DND-41 (cell line): ENCODE measurements at regions not wholly inside any gene's neighbourhood (a gene's known extent, or its start where the extent isn't known, plus 50 kb on each side); places are given as distances from the start of the nearest gene placed in this dataset.

Experiments used
- EZH2 ChIP-seq: IDR thresholded peaks from 3 replicates; pipeline ENCODE4 v1.6.1; 2012; ENCODE audit warnings: borderline replicate concordance, low read depth, mild to moderate bottlenecking, moderate library complexity, low read length, inconsistent platforms; ENCODE audit not compliant: severe bottlenecking
- TF ChIP-seq, protein P1 (sequence below): IDR thresholded peaks from 2 replicates; pipeline ENCODE4 v1.5.1; 2012; ENCODE audit warnings: borderline replicate concordance, low read length, moderate library complexity, mild to moderate bottlenecking; ENCODE audit not compliant: poor library complexity, severe bottlenecking; ENCODE audit errors: extremely low read depth

DNA sequence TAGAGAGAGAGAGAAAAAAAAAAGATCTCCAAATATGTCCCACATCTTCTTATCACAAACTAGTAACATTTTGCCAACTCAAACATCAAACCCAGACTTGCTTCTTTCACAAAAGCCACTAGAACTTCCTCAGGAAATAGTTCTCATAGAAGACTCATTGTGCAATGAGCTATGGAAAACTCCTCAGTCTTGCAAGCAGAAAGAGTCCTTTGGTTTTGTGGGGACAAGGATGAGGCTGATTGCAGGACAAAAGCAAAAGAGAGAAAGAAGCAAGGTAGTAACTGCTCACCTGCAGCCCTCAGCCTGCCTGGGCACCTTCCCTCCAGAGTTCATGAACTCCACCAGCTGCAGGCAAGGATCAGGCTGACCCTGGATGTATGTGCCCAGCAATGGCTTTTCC is 399.0 kb downstream of the IRX1 start:
- TF ChIP-seq, protein P1, sequence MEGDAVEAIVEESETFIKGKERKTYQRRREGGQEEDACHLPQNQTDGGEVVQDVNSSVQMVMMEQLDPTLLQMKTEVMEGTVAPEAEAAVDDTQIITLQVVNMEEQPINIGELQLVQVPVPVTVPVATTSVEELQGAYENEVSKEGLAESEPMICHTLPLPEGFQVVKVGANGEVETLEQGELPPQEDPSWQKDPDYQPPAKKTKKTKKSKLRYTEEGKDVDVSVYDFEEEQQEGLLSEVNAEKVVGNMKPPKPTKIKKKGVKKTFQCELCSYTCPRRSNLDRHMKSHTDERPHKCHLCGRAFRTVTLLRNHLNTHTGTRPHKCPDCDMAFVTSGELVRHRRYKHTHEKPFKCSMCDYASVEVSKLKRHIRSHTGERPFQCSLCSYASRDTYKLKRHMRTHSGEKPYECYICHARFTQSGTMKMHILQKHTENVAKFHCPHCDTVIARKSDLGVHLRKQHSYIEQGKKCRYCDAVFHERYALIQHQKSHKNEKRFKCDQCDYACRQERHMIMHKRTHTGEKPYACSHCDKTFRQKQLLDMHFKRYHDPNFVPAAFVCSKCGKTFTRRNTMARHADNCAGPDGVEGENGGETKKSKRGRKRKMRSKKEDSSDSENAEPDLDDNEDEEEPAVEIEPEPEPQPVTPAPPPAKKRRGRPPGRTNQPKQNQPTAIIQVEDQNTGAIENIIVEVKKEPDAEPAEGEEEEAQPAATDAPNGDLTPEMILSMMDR = no peak
- no peak for TF ChIP-seq EZH2
